ENCODE measurements at regions not wholly inside any gene's neighbourhood (a gene's known extent, or its start where the extent isn't known, plus 50 kb on each side); places are given as distances from the start of the nearest gene placed in this dataset.

DNA sequence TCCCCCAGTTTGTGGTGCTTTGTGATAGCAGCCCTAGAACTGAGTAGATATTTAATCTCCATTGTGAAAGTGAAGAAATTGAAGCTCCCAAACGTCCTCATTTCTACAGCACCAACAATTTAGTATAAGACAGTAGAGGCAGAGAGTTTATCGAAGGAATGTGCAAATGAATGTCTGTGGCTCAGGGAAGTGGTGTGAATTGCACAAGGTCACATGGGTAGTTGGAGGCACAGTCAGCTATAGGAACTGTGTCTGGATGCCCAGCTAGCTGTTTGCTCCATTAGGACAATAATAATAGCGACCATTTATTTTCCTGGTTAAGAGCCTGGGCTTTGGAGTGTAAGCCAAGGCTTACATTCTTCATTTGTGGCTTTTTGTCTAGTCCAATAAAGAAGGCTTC lies 144.4 kb upstream of the USP24 start (continued):
- no peak for TF ChIP-seq FOXJ3 (CRISPR knock-in tag; IDR thresholded peaks at IDR 0.05; ENCODE audit: borderline replicate concordance)
- TF ChIP-seq, protein P1, sequence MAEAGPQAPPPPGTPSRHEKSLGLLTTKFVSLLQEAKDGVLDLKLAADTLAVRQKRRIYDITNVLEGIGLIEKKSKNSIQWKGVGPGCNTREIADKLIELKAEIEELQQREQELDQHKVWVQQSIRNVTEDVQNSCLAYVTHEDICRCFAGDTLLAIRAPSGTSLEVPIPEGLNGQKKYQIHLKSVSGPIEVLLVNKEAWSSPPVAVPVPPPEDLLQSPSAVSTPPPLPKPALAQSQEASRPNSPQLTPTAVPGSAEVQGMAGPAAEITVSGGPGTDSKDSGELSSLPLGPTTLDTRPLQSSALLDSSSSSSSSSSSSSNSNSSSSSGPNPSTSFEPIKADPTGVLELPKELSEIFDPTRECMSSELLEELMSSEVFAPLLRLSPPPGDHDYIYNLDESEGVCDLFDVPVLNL (CRISPR knock-in tag; IDR thresholded peaks at IDR 0.05; ENCODE audit: borderline replicate concordance, low read depth): no peak
- TF ChIP-seq, protein P2, sequence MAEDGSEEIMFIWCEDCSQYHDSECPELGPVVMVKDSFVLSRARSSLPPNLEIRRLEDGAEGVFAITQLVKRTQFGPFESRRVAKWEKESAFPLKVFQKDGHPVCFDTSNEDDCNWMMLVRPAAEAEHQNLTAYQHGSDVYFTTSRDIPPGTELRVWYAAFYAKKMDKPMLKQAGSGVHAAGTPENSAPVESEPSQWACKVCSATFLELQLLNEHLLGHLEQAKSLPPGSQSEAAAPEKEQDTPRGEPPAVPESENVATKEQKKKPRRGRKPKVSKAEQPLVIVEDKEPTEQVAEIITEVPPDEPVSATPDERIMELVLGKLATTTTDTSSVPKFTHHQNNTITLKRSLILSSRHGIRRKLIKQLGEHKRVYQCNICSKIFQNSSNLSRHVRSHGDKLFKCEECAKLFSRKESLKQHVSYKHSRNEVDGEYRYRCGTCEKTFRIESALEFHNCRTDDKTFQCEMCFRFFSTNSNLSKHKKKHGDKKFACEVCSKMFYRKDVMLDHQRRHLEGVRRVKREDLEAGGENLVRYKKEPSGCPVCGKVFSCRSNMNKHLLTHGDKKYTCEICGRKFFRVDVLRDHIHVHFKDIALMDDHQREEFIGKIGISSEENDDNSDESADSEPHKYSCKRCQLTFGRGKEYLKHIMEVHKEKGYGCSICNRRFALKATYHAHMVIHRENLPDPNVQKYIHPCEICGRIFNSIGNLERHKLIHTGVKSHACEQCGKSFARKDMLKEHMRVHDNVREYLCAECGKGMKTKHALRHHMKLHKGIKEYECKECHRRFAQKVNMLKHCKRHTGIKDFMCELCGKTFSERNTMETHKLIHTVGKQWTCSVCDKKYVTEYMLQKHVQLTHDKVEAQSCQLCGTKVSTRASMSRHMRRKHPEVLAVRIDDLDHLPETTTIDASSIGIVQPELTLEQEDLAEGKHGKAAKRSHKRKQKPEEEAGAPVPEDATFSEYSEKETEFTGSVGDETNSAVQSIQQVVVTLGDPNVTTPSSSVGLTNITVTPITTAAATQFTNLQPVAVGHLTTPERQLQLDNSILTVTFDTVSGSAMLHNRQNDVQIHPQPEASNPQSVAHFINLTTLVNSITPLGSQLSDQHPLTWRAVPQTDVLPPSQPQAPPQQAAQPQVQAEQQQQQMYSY (CRISPR knock-in tag; IDR thresholded peaks at IDR 0.05): no peak

DNA sequence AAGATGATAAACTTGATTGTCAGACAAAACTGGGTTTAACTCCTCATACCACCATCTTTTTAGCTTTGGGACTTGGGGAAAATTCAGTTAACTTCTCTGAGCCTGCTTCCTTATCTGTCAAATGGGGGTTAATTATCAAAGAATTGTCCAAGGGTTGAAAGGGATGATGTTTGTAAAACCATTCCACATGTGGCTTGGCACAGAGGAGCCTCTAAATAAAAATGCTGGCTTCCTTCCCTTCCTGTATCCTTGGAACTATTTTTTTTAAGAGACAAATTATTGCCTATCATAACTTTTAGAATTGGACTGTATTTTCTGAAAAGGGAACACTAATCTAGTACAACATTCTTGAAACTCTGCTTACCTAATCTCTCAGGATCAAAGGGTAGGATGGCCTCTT lies 143.4 kb upstream of the USP24 start:
- Mint-ChIP-seq H3K9me3 (no peaks in the 10 kb centered on the region), H3K4me1 (no peaks in the 10 kb centered on the region), H3K4me3 (no peak overlapping the region), H3K36me3 (no peaks in the 10 kb centered on the region), H3K27ac (no peak overlapping the region), H3K27me3 (ENCODE audit: low read depth) (no peaks in the 10 kb centered on the region)
- ATAC-seq: no peak
- ChIA-PET POLR2A (no interaction called here), CTCF (interaction anchor here (0.8 to 1.8 kb wide), 4 partner anchors 17 to 215 kb away, joined by 3 to 6 read pairs (median 4); no protein-coding TSS in a partner anchor)
- no peak for DNase-seq (ENCODE audit: low spot score)
- TF ChIP-seq ZNF416 (CRISPR knock-in tag; IDR thresholded peaks at IDR 0.05): no peak
- TF ChIP-seq SOX15 (CRISPR knock-in tag; IDR thresholded peaks at IDR 0.05): no peak
- no peak for TF ChIP-seq NFYB (CRISPR knock-in tag; conservative IDR thresholded peaks at IDR 0.05; ENCODE audit: low read depth)
- TF ChIP-seq, protein P3, sequence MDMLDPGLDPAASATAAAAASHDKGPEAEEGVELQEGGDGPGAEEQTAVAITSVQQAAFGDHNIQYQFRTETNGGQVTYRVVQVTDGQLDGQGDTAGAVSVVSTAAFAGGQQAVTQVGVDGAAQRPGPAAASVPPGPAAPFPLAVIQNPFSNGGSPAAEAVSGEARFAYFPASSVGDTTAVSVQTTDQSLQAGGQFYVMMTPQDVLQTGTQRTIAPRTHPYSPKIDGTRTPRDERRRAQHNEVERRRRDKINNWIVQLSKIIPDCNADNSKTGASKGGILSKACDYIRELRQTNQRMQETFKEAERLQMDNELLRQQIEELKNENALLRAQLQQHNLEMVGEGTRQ (CRISPR knock-in tag; IDR thresholded peaks at IDR 0.05): no peak
- TF ChIP-seq, protein P4, sequence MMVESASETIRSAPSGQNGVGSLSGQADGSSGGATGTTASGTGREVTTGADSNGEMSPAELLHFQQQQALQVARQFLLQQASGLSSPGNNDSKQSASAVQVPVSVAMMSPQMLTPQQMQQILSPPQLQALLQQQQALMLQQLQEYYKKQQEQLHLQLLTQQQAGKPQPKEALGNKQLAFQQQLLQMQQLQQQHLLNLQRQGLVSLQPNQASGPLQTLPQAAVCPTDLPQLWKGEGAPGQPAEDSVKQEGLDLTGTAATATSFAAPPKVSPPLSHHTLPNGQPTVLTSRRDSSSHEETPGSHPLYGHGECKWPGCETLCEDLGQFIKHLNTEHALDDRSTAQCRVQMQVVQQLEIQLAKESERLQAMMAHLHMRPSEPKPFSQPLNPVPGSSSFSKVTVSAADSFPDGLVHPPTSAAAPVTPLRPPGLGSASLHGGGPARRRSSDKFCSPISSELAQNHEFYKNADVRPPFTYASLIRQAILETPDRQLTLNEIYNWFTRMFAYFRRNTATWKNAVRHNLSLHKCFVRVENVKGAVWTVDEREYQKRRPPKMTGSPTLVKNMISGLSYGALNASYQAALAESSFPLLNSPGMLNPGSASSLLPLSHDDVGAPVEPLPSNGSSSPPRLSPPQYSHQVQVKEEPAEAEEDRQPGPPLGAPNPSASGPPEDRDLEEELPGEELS (CRISPR knock-in tag; IDR thresholded peaks at IDR 0.05): no peak
- TF ChIP-seq, protein P5, sequence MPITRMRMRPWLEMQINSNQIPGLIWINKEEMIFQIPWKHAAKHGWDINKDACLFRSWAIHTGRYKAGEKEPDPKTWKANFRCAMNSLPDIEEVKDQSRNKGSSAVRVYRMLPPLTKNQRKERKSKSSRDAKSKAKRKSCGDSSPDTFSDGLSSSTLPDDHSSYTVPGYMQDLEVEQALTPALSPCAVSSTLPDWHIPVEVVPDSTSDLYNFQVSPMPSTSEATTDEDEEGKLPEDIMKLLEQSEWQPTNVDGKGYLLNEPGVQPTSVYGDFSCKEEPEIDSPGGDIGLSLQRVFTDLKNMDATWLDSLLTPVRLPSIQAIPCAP (CRISPR knock-in tag; IDR thresholded peaks at IDR 0.05): no peak
- TF ChIP-seq, protein P6, sequence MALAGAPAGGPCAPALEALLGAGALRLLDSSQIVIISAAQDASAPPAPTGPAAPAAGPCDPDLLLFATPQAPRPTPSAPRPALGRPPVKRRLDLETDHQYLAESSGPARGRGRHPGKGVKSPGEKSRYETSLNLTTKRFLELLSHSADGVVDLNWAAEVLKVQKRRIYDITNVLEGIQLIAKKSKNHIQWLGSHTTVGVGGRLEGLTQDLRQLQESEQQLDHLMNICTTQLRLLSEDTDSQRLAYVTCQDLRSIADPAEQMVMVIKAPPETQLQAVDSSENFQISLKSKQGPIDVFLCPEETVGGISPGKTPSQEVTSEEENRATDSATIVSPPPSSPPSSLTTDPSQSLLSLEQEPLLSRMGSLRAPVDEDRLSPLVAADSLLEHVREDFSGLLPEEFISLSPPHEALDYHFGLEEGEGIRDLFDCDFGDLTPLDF (CRISPR knock-in tag; IDR thresholded peaks at IDR 0.05): no peak
- TF ChIP-seq, protein P7, sequence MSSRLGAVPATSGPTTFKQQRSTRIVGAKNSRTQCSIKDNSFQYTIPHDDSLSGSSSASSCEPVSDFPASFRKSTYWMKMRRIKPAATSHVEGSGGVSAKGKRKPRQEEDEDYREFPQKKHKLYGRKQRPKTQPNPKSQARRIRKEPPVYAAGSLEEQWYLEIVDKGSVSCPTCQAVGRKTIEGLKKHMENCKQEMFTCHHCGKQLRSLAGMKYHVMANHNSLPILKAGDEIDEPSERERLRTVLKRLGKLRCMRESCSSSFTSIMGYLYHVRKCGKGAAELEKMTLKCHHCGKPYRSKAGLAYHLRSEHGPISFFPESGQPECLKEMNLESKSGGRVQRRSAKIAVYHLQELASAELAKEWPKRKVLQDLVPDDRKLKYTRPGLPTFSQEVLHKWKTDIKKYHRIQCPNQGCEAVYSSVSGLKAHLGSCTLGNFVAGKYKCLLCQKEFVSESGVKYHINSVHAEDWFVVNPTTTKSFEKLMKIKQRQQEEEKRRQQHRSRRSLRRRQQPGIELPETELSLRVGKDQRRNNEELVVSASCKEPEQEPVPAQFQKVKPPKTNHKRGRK (CRISPR knock-in tag; IDR thresholded peaks at IDR 0.05; ENCODE audit: borderline replicate concordance): no peak
- TF ChIP-seq NFATC4 (CRISPR knock-in tag; IDR thresholded peaks at IDR 0.05): no peak
- TF ChIP-seq, protein P8, sequence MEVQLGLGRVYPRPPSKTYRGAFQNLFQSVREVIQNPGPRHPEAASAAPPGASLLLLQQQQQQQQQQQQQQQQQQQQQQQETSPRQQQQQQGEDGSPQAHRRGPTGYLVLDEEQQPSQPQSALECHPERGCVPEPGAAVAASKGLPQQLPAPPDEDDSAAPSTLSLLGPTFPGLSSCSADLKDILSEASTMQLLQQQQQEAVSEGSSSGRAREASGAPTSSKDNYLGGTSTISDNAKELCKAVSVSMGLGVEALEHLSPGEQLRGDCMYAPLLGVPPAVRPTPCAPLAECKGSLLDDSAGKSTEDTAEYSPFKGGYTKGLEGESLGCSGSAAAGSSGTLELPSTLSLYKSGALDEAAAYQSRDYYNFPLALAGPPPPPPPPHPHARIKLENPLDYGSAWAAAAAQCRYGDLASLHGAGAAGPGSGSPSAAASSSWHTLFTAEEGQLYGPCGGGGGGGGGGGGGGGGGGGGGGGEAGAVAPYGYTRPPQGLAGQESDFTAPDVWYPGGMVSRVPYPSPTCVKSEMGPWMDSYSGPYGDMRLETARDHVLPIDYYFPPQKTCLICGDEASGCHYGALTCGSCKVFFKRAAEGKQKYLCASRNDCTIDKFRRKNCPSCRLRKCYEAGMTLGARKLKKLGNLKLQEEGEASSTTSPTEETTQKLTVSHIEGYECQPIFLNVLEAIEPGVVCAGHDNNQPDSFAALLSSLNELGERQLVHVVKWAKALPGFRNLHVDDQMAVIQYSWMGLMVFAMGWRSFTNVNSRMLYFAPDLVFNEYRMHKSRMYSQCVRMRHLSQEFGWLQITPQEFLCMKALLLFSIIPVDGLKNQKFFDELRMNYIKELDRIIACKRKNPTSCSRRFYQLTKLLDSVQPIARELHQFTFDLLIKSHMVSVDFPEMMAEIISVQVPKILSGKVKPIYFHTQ (CRISPR knock-in tag; IDR thresholded peaks at IDR 0.05): no peak
- TF ChIP-seq, protein P9, sequence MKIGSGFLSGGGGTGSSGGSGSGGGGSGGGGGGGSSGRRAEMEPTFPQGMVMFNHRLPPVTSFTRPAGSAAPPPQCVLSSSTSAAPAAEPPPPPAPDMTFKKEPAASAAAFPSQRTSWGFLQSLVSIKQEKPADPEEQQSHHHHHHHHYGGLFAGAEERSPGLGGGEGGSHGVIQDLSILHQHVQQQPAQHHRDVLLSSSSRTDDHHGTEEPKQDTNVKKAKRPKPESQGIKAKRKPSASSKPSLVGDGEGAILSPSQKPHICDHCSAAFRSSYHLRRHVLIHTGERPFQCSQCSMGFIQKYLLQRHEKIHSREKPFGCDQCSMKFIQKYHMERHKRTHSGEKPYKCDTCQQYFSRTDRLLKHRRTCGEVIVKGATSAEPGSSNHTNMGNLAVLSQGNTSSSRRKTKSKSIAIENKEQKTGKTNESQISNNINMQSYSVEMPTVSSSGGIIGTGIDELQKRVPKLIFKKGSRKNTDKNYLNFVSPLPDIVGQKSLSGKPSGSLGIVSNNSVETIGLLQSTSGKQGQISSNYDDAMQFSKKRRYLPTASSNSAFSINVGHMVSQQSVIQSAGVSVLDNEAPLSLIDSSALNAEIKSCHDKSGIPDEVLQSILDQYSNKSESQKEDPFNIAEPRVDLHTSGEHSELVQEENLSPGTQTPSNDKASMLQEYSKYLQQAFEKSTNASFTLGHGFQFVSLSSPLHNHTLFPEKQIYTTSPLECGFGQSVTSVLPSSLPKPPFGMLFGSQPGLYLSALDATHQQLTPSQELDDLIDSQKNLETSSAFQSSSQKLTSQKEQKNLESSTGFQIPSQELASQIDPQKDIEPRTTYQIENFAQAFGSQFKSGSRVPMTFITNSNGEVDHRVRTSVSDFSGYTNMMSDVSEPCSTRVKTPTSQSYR (CRISPR knock-in tag; IDR thresholded peaks at IDR 0.05): no peak
- TF ChIP-seq, protein P10, sequence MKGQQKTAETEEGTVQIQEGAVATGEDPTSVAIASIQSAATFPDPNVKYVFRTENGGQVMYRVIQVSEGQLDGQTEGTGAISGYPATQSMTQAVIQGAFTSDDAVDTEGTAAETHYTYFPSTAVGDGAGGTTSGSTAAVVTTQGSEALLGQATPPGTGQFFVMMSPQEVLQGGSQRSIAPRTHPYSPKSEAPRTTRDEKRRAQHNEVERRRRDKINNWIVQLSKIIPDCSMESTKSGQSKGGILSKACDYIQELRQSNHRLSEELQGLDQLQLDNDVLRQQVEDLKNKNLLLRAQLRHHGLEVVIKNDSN (CRISPR knock-in tag; IDR thresholded peaks at IDR 0.05): no peak
- no peak for TF ChIP-seq MXD4 (CRISPR knock-in tag; IDR thresholded peaks at IDR 0.05; ENCODE audit: borderline replicate concordance)
